CD14-positive monocyte (primary cell): ENCODE measurements at regions not wholly inside any gene's neighbourhood (a gene's known extent, or its start where the extent isn't known, plus 50 kb on each side); places are given as distances from the start of the nearest gene placed in this dataset.

Source experiments
- DNase-seq, 3 donors: peaks; one replicate each; pipeline ENCODE4 v3.0.0-alpha.2; 2011 to 2022
- H2AFZ ChIP-seq: 2 replicates; pipeline ENCODE4 v1.6.0; 2012; ENCODE audit warnings: mild to moderate bottlenecking, low read depth, low read length, inconsistent platforms; ENCODE audit not compliant: insufficient read depth, poor library complexity, severe bottlenecking
- H3K27ac ChIP-seq, 2 donors: 1 replicate in 1 of 2; 2 replicates in 1 of 2; pipeline ENCODE4 v1.5.1; 2012 to 2013; ENCODE audit warnings: low read length in 2 of 2, control low read depth in 1 of 2, inconsistent platforms in 1 of 2, low read depth in 1 of 2, mild to moderate bottlenecking in 1 of 2
- H3K27me3 ChIP-seq, 2 donors: one replicate each; pipeline versions ENCODE4 v1.6.0 to v1.6.1; 2011 to 2013; ENCODE audit warnings: low read length in 2 of 2; ENCODE audit not compliant: control insufficient read depth in 2 of 2, insufficient read depth in 2 of 2
- H3K36me3 ChIP-seq, 2 donors: replicated peaks in 1 of 2; 1 replicate in 1 of 2; 2 replicates in 1 of 2; pipeline versions ENCODE4 v1.5.1 to v1.6.1; 2012 to 2013; ENCODE audit warnings: low read length in 2 of 2, control low read depth in 1 of 2, inconsistent platforms in 1 of 2, mild to moderate bottlenecking in 1 of 2; ENCODE audit not compliant: insufficient read depth in 2 of 2, control insufficient read depth in 1 of 2
- H3K4me1 ChIP-seq, 2 donors: 1 replicate in 1 of 2; 2 replicates in 1 of 2; pipeline versions ENCODE4 v1.5.1 to v1.6.1; 2012 to 2013; ENCODE audit warnings: low read length in 2 of 2, control low read depth in 1 of 2, inconsistent platforms in 1 of 2, mild to moderate bottlenecking in 1 of 2, moderate library complexity in 1 of 2; ENCODE audit not compliant: insufficient read depth in 2 of 2, control insufficient read depth in 1 of 2
- H3K4me2 ChIP-seq: replicated peaks from 2 replicates; pipeline ENCODE3; 2012; ENCODE audit warnings: low read length, moderate library complexity, mild to moderate bottlenecking; ENCODE audit not compliant: poor library complexity, severe bottlenecking; ENCODE audit errors: extremely low read depth
- H3K4me3 ChIP-seq, 3 experiments: fragments of 200-600 bp in 1 of 3; sonication (generic) in 1 of 3; replicated peaks in 1 of 3; 1 replicate in 2 of 3; 2 replicates in 1 of 3; pipeline ENCODE4 v1.5.1; 2011 to 2013; ENCODE audit warnings: low read length in 3 of 3, mild to moderate bottlenecking in 3 of 3, control low read depth in 2 of 3, low read depth in 2 of 3, inconsistent platforms in 1 of 3, moderate library complexity in 1 of 3
- H3K79me2 ChIP-seq: 2 replicates; pipeline ENCODE4 v1.6.0; 2012; ENCODE audit warnings: mild to moderate bottlenecking, control low read depth, inconsistent platforms, low read length, moderate library complexity; ENCODE audit not compliant: insufficient read depth
- H3K9ac ChIP-seq: 2 replicates; pipeline ENCODE4 v1.6.0; 2017; ENCODE audit warnings: low read length, mild to moderate bottlenecking; ENCODE audit not compliant: insufficient read depth, poor library complexity, severe bottlenecking
- H3K9me3 ChIP-seq, 2 donors: replicated peaks in 1 of 2; 1 replicate in 1 of 2; 2 replicates in 1 of 2; pipeline versions ENCODE4 v1.5.1 to v1.6.1; 2012 to 2013; ENCODE audit warnings: low read length in 2 of 2, control low read depth in 1 of 2; ENCODE audit not compliant: control insufficient read depth in 1 of 2, insufficient read depth in 1 of 2
- H4K20me1 ChIP-seq: 2 replicates; pipeline ENCODE4 v1.6.0; 2012; ENCODE audit warnings: mild to moderate bottlenecking, low read length, control low read depth, moderate library complexity; ENCODE audit not compliant: insufficient read depth
- H3K27ac Mint-ChIP-seq, 7 donors: one replicate each; pipeline ENCODE4 v1.8.0; 2020; ENCODE audit warnings: mild to moderate bottlenecking in 7 of 7, mixed read lengths in 7 of 7, moderate library complexity in 6 of 7, inconsistent platforms in 2 of 7
- H3K27me3 Mint-ChIP-seq, 3 donors: one replicate each; pipeline ENCODE4 v1.8.0; 2021 to 2022; ENCODE audit warnings: low read depth in 3 of 3, mild to moderate bottlenecking in 3 of 3, mixed read lengths in 3 of 3, moderate library complexity in 3 of 3, inconsistent platforms in 1 of 3
- H3K36me3 Mint-ChIP-seq, 2 donors: one replicate each; pipeline ENCODE4 v1.8.0; 2020; ENCODE audit warnings: mixed read lengths in 2 of 2, inconsistent platforms in 1 of 2, mild to moderate bottlenecking in 1 of 2
- H3K4me1 Mint-ChIP-seq: one replicate; pipeline ENCODE4 v1.8.0; 2020; ENCODE audit warnings: mild to moderate bottlenecking, mixed read lengths
- H3K4me3 Mint-ChIP-seq, 2 donors: one replicate each; pipeline ENCODE4 v1.8.0; 2020; ENCODE audit warnings: mild to moderate bottlenecking in 2 of 2, mixed read lengths in 2 of 2, moderate library complexity in 1 of 2
- H3K9me3 Mint-ChIP-seq, 7 donors: one replicate each; pipeline ENCODE4 v1.8.0; 2020 to 2022; ENCODE audit warnings: mixed read lengths in 7 of 7, mild to moderate bottlenecking in 6 of 7, moderate library complexity in 6 of 7, inconsistent platforms in 2 of 7
- WGBS: methylation state at CpG from one replicate; pipeline ENCODE4 v1.1.5; 2013; ENCODE audit warnings: missing lambda C conversion rate; ENCODE audit not compliant: insufficient coverage; 5-methylcytosine and 5-hydroxymethylcytosine counted together
- intact Hi-C, 2 donors: fragments of 100-400 bp; cut with micrococcal nuclease; formaldehyde crosslinking; loops; one replicate each; pipeline versions ENCODE4 v1.15.0 to v1.15.1; 2023
- TF ChIP-seq, protein P1 (sequence below): fragments of 200-600 bp; IDR thresholded peaks from one replicate; pipeline ENCODE4 v1.8.0; 2022; ENCODE audit warnings: antibody characterized with exemption, mild to moderate bottlenecking

- Histone ChIP-seq H3K9me3 (no peaks in the 10 kb centered on the region), H3K27ac (no peak overlapping the region), H3K9ac (no peak overlapping the region), H3K27me3 (no peaks in the 10 kb centered on the region), H2AFZ (no peak overlapping the region), H3K36me3 (no peaks in the 10 kb centered on the region), H3K4me1 (no peaks in the 10 kb centered on the region), H3K4me3 (no peak overlapping the region), H4K20me1 (no peaks in the 10 kb centered on the region), H3K4me2 (no peak overlapping the region), H3K79me2 (no peaks in the 10 kb centered on the region)
- H3K36me3 Mint-ChIP-seq, result no peaks in the 10 kb centered on the region
- H3K4me3 Mint-ChIP-seq, result no peak overlapping the region
- WGBS, result 67% methylated on average over 1 of the region's 2 CpGs
- no peak for DNase-seq
- no peaks in the 10 kb centered on the region for H3K4me1 Mint-ChIP-seq
- H3K9me3 Mint-ChIP-seq, result peaks cover 0 to 5% (median 0%) of the 10 kb centered on the region in 7 donors
- peaks cover 0 to 2% (median 0%) of the 10 kb centered on the region in 3 donors for H3K27me3 Mint-ChIP-seq
- TF ChIP-seq, protein P1, sequence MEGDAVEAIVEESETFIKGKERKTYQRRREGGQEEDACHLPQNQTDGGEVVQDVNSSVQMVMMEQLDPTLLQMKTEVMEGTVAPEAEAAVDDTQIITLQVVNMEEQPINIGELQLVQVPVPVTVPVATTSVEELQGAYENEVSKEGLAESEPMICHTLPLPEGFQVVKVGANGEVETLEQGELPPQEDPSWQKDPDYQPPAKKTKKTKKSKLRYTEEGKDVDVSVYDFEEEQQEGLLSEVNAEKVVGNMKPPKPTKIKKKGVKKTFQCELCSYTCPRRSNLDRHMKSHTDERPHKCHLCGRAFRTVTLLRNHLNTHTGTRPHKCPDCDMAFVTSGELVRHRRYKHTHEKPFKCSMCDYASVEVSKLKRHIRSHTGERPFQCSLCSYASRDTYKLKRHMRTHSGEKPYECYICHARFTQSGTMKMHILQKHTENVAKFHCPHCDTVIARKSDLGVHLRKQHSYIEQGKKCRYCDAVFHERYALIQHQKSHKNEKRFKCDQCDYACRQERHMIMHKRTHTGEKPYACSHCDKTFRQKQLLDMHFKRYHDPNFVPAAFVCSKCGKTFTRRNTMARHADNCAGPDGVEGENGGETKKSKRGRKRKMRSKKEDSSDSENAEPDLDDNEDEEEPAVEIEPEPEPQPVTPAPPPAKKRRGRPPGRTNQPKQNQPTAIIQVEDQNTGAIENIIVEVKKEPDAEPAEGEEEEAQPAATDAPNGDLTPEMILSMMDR, result no peak
- H3K27ac Mint-ChIP-seq, result no peak overlapping the region
- intact Hi-C loops, result no loop called here
Measured at GRCh38 chr18:40944576-40944975, 1010.5 kb upstream of the PIK3C3 start.

DNA sequence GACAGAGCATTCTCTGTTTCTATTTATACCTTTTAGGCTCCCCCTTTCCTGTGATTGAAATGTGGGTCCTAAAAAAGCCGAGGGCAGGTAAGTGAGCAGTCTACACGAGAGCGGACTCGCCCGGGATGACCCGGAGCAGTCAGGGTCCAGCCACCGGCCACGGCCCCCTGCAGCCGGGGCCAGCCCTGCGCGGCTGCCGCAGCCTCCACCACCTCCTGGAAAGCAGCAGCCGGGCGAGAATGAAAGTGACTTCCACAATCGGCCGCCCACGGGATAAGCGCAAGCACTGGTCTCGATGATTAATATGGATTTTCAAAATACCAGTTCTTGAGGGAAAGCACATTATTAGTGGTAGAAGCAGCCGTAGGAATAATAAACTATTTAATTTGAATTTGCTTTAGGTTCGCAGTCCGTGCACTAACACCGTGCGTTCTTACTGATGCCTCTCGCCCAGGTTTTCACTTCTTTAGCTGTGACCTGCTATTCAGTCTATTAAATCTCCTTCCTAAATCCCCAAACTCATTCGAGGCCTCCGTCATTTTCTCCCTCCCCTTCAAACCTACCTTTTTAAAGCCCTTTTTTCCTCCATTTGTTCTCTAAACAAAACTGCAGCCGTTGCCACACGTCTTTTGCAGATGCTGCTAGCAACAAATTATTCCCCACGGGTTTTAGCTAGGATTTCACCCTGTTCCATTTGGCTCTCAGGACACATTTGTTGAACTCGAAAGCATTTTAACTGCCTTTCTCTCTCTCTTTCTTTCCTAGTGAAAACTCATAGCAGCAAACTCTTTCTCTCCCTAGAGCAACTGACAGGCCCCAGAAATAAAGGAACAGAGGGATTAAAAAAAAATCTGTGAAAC, 1015.1 kb upstream of the PIK3C3 start:
- Histone ChIP-seq H3K4me2 (no peak overlapping the region), H3K27ac (no peak overlapping the region), H3K9ac (no peak overlapping the region), H4K20me1 (no peaks in the 10 kb centered on the region), H3K9me3 (no peaks in the 10 kb centered on the region), H3K4me1 (no peaks in the 10 kb centered on the region), H2AFZ (no peak overlapping the region), H3K79me2 (no peaks in the 10 kb centered on the region), H3K36me3 (no peaks in the 10 kb centered on the region), H3K4me3 (no peak overlapping the region), H3K27me3 (no peaks in the 10 kb centered on the region)
- H3K9me3 Mint-ChIP-seq, result peaks cover 0 to 2% (median 0%) of the 10 kb centered on the region in 7 donors
- H3K36me3 Mint-ChIP-seq, result no peaks in the 10 kb centered on the region
- 93% methylated on average over 21 of the region's 31 CpGs for WGBS
- intact Hi-C loops, result no loop called here
- H3K27me3 Mint-ChIP-seq, result peaks cover 0 to 2% (median 2%) of the 10 kb centered on the region in 3 donors
- H3K27ac Mint-ChIP-seq, result no peak overlapping the region
- TF ChIP-seq, protein P1, result no peak
- H3K4me3 Mint-ChIP-seq, result no peak overlapping the region
- H3K4me1 Mint-ChIP-seq, result no peaks in the 10 kb centered on the region
- no peak for DNase-seq
